HG03565 (cell line): ENCODE measurements at regions not wholly inside any gene's neighbourhood (a gene's known extent, or its start where the extent isn't known, plus 50 kb on each side); places are given as distances from the start of the nearest gene placed in this dataset.

Experiments used
- ATAC-seq: cut with Tn5 transposase; IDR thresholded peaks from one replicate; pipeline ENCODE4 v1.9.1; 2021; ENCODE audit warnings: mild to moderate bottlenecking, moderate library complexity; ENCODE audit not compliant: unreplicated experiment

- no peak for ATAC-seq
Observed at GRCh38 chr1:59105548-59106507, 191.1 kb upstream of the FGGY start.

GRCh38 chr1:59107516-59107915 lies 189.4 kb upstream of the FGGY start:
- ATAC-seq = no peak

GRCh38 chr1:59107916-59108315 lies 189.0 kb upstream of the FGGY start:
- no peak for ATAC-seq

GRCh38 chr1:59108481-59109317 lies 188.2 kb upstream of the FGGY start:
- ATAC-seq = no peak

- no peak for ATAC-seq
Observed at GRCh38 chr1:59110271-59110670, 186.6 kb upstream of the FGGY start.

- ATAC-seq = no peak
Observed at GRCh38 chr1:59113876-59114457, 182.9 kb upstream of the FGGY start.

- no peak for ATAC-seq
Observed at GRCh38 chr1:59115865-59116264, 181.0 kb upstream of the FGGY start.

GRCh38 chr1:59116920-59117542 lies 179.9 kb upstream of the FGGY start:
- no peak for ATAC-seq

GRCh38 chr1:59122527-59122926 lies 174.4 kb upstream of the FGGY start:
- no peak for ATAC-seq

GRCh38 chr1:59123081-59123681 lies 173.7 kb upstream of the FGGY start:
- no peak for ATAC-seq

GRCh38 chr1:59124166-59124565 lies 172.7 kb upstream of the FGGY start:
- ATAC-seq = no peak

- ATAC-seq = no peak
Observed at GRCh38 chr1:59125154-59125553, 171.7 kb upstream of the FGGY start.

GRCh38 chr1:59125676-59126320 lies 171.1 kb upstream of the FGGY start:
- no peak for ATAC-seq

GRCh38 chr1:59126366-59126765 lies 170.5 kb upstream of the FGGY start:
- ATAC-seq = no peak

- ATAC-seq = no peak
Observed at GRCh38 chr1:59128239-59128736, 168.6 kb upstream of the FGGY start.

- no peak for ATAC-seq
Observed at GRCh38 chr1:59128784-59129227, 168.1 kb upstream of the FGGY start.

- ATAC-seq = no peak
Observed at GRCh38 chr1:59132295-59132694, 164.6 kb upstream of the FGGY start.

- ATAC-seq = no peak
Observed at GRCh38 chr1:59133997-59134396, 162.9 kb upstream of the FGGY start.

- ATAC-seq = no peak
Observed at GRCh38 chr1:59135761-59136255, 161.1 kb upstream of the FGGY start.
